DND-41 (cell line): ENCODE measurements at regions not wholly inside any gene's neighbourhood (a gene's known extent, or its start where the extent isn't known, plus 50 kb on each side); places are given as distances from the start of the nearest gene placed in this dataset.
"Not testable (repeated sequence)": the region's sequence is repeated elsewhere in the genome, so short reads cannot be mapped to it uniquely, and the experiment has no call there.

ENCODE experiments used
- ATAC-seq: fragments of 200-7000 bp; cut with Tn5 transposase; 3 replicates; pipeline ENCODE4 v1.9.1; 2021; ENCODE audit warnings: low read depth; ENCODE audit not compliant: insufficient read depth
- DNase-seq: peaks from one replicate; pipeline ENCODE4 v3.0.0-alpha.2; 2020
- H2AFZ ChIP-seq: 2 replicates; pipeline ENCODE4 v1.6.0; 2012; ENCODE audit warnings: low read depth, low read length
- H3K27ac ChIP-seq: 2 replicates; pipeline ENCODE4 v1.5.1; 2012; ENCODE audit warnings: low read length, inconsistent platforms
- H3K27me3 ChIP-seq: fragments of 200-600 bp; sonication (generic); 2 replicates; pipeline ENCODE4 v1.6.0; 2012; ENCODE audit warnings: low read length, mild to moderate bottlenecking, inconsistent platforms; ENCODE audit not compliant: insufficient read depth, poor library complexity
- H3K36me3 ChIP-seq: 2 replicates; pipeline ENCODE4 v1.5.1; 2012; ENCODE audit warnings: low read length, inconsistent platforms; ENCODE audit not compliant: insufficient read depth
- H3K4me1 ChIP-seq: 2 replicates; pipeline ENCODE4 v1.5.1; 2012; ENCODE audit warnings: mild to moderate bottlenecking, low read length; ENCODE audit not compliant: insufficient read depth
- H3K4me2 ChIP-seq: 2 replicates; pipeline ENCODE4 v1.6.0; 2012; ENCODE audit warnings: mild to moderate bottlenecking, moderate library complexity, low read length, inconsistent platforms; ENCODE audit not compliant: insufficient read depth
- H3K4me3 ChIP-seq, 2 experiments: fragments of 200-600 bp in 1 of 2; shearing (Covaris generic) in 1 of 2; 2 replicates each; pipeline ENCODE4 v1.5.1; 2012 to 2016; ENCODE audit warnings: inconsistent platforms in 2 of 2, low read length in 2 of 2, mild to moderate bottlenecking in 2 of 2, low read depth in 1 of 2, moderate library complexity in 1 of 2
- H3K79me2 ChIP-seq: 2 replicates; pipeline ENCODE4 v1.6.0; 2012; ENCODE audit warnings: low read length, inconsistent platforms; ENCODE audit not compliant: insufficient read depth
- H3K9ac ChIP-seq: 2 replicates; pipeline ENCODE4 v1.6.0; 2012; ENCODE audit warnings: low read depth, mild to moderate bottlenecking, inconsistent platforms, low read length, moderate library complexity
- H3K9me3 ChIP-seq: 2 replicates; pipeline ENCODE4 v1.5.1; 2012; ENCODE audit warnings: low read length, moderate library complexity, mild to moderate bottlenecking, inconsistent platforms; ENCODE audit not compliant: insufficient read depth, severe bottlenecking
- H4K20me1 ChIP-seq: 2 replicates; pipeline ENCODE4 v1.6.0; 2012; ENCODE audit warnings: low read length; ENCODE audit not compliant: insufficient read depth
- CTCF ChIP-seq: IDR thresholded peaks from 2 replicates; pipeline ENCODE4 v1.5.1; 2012; ENCODE audit warnings: borderline replicate concordance, low read length, moderate library complexity, mild to moderate bottlenecking; ENCODE audit not compliant: poor library complexity, severe bottlenecking; ENCODE audit errors: extremely low read depth
- EZH2 ChIP-seq: IDR thresholded peaks from 3 replicates; pipeline ENCODE4 v1.6.1; 2012; ENCODE audit warnings: borderline replicate concordance, low read depth, mild to moderate bottlenecking, moderate library complexity, low read length, inconsistent platforms; ENCODE audit not compliant: severe bottlenecking

- ATAC-seq (no peak), DNase-seq (no peak)
- Histone ChIP-seq H3K9ac (no peak overlapping the region), H3K27me3 (no peaks in the 10 kb centered on the region), H3K4me3 (no peak overlapping the region), H3K4me2 (no peak overlapping the region), H3K79me2 (no peaks in the 10 kb centered on the region), H3K4me1 (no peaks in the 10 kb centered on the region), H3K9me3 (no peaks in the 10 kb centered on the region), H3K27ac (no peak overlapping the region), H2AFZ (no peak overlapping the region), H3K36me3 (no peaks in the 10 kb centered on the region), H4K20me1 (no peaks in the 10 kb centered on the region)
- TF ChIP-seq CTCF, result no peak
- TF ChIP-seq EZH2, result no peak
Observed at GRCh38 chr5:117357886-117358285, 783.3 kb upstream of the SEMA6A start.

GRCh38 chr5:117347280-117347679 lies 772.7 kb upstream of the SEMA6A start:
- Histone ChIP-seq H3K4me3 (no peak overlapping the region), H3K36me3 (no peaks in the 10 kb centered on the region), H2AFZ (no peak overlapping the region), H3K27ac (no peak overlapping the region), H3K9me3 (no peaks in the 10 kb centered on the region), H3K4me2 (no peak overlapping the region), H3K4me1 (no peaks in the 10 kb centered on the region), H4K20me1 (no peaks in the 10 kb centered on the region), H3K27me3 (no peaks in the 10 kb centered on the region), H3K79me2 (no peaks in the 10 kb centered on the region), H3K9ac (no peak overlapping the region)
- DNase-seq, result no peak
- TF ChIP-seq EZH2 (no peak), CTCF (no peak)
- no peak for ATAC-seq

- H3K79me2 ChIP-seq, H3K4me1 ChIP-seq, H3K4me3 ChIP-seq, H4K20me1 ChIP-seq, ATAC-seq, H3K9me3 ChIP-seq, H2AFZ ChIP-seq, H3K4me2 ChIP-seq, H3K27ac ChIP-seq, H3K9ac ChIP-seq, H3K27me3 ChIP-seq, DNase-seq, H3K36me3 ChIP-seq: not testable (repeated sequence)
Observed at GRCh38 chr5:117343726-117344125, 769.1 kb upstream of the SEMA6A start.

GRCh38 chr5:117337064-117337749 lies 762.6 kb upstream of the SEMA6A start:
- Histone ChIP-seq H4K20me1 (no peaks in the 10 kb centered on the region), H3K4me2 (no peak overlapping the region), H3K4me1 (no peaks in the 10 kb centered on the region), H3K36me3 (no peaks in the 10 kb centered on the region), H3K9ac (no peak overlapping the region), H3K27me3 (no peaks in the 10 kb centered on the region), H2AFZ (no peak overlapping the region), H3K4me3 (no peak overlapping the region), H3K79me2 (no peaks in the 10 kb centered on the region), H3K9me3 (no peaks in the 10 kb centered on the region), H3K27ac (no peak overlapping the region)
- TF ChIP-seq CTCF (no peak), EZH2 (no peak)
- ATAC-seq (no peak), DNase-seq (no peak)
